NT2/D1 (cell line): ENCODE measurements at regions not wholly inside any gene's neighbourhood (a gene's known extent, or its start where the extent isn't known, plus 50 kb on each side); places are given as distances from the start of the nearest gene placed in this dataset.

Experiments
- DNase-seq: peaks from one replicate; pipeline ENCODE4 v3.0.0-alpha.2; 2011; ENCODE audit warnings: low read depth, low spot score
- H3K27me3 ChIP-seq: 2 replicates; pipeline ENCODE4 v1.6.0; 2011; ENCODE audit warnings: mild to moderate bottlenecking; ENCODE audit not compliant: insufficient read length, insufficient read depth
- H3K36me3 ChIP-seq: 2 replicates; pipeline ENCODE4 v1.6.1; 2011; ENCODE audit warnings: mild to moderate bottlenecking, low read length, mixed read lengths; ENCODE audit not compliant: insufficient read depth, insufficient read length
- H3K4me1 ChIP-seq: 2 replicates; pipeline ENCODE4 v1.5.1; 2011; ENCODE audit not compliant: insufficient read depth, insufficient read length
- H3K4me3 ChIP-seq: 2 replicates; pipeline ENCODE4 v1.5.1; 2011; ENCODE audit warnings: low read depth; ENCODE audit not compliant: insufficient read length
- H3K9ac ChIP-seq: 2 replicates; pipeline ENCODE4 v1.6.0; 2011; ENCODE audit warnings: low read depth; ENCODE audit not compliant: insufficient read length
- H3K9me3 ChIP-seq: 2 replicates; pipeline ENCODE4 v1.5.1; 2011; ENCODE audit warnings: mild to moderate bottlenecking, low read length; ENCODE audit not compliant: insufficient read depth
- SUZ12 ChIP-seq: IDR thresholded peaks from 2 replicates; pipeline ENCODE4 v1.6.1; 2011; ENCODE audit not compliant: insufficient read length, insufficient read depth; ENCODE audit errors: extremely low read depth
- YY1 ChIP-seq: IDR thresholded peaks from 2 replicates; pipeline ENCODE4 v1.6.1; 2011; ENCODE audit not compliant: insufficient read length, insufficient read depth
- ZNF274 ChIP-seq: IDR thresholded peaks from 2 replicates; pipeline ENCODE4 v1.6.1; 2011; ENCODE audit warnings: mild to moderate bottlenecking, low read depth, low read length

- no peak for DNase-seq
- no peak for TF ChIP-seq YY1
- TF ChIP-seq SUZ12, result no peak
- no peak for TF ChIP-seq ZNF274
- H3K4me1 ChIP-seq, result peaks cover 27% of the 10 kb centered on the region
- no peak overlapping the region for H3K4me3 ChIP-seq
- H3K9me3 ChIP-seq, result no peaks in the 10 kb centered on the region
- no peaks in the 10 kb centered on the region for H3K36me3 ChIP-seq
- H3K27me3 ChIP-seq, result peaks cover 40% of the 10 kb centered on the region
- no peak overlapping the region for H3K9ac ChIP-seq
Measured at GRCh38 chr19:29400917-29401711, 124.7 kb upstream of the VSTM2B start.

GRCh38 chr19:29401712-29402421 lies 123.9 kb upstream of the VSTM2B start:
- peaks cover 22% of the 10 kb centered on the region for H3K4me1 ChIP-seq
- no peak for DNase-seq
- H3K9me3 ChIP-seq, result no peaks in the 10 kb centered on the region
- H3K9ac ChIP-seq, result no peak overlapping the region
- no peak overlapping the region for H3K4me3 ChIP-seq
- TF ChIP-seq SUZ12 (no peak), ZNF274 (no peak), YY1 (no peak)
- H3K36me3 ChIP-seq, result no peaks in the 10 kb centered on the region
- H3K27me3 ChIP-seq, result peaks cover 47% of the 10 kb centered on the region

- no peak for DNase-seq
- no peak overlapping the region for H3K4me3 ChIP-seq
- no peak overlapping the region for H3K9ac ChIP-seq
- TF ChIP-seq YY1 (no peak), ZNF274 (no peak), SUZ12 (no peak)
- peaks cover 54% of the 10 kb centered on the region for H3K27me3 ChIP-seq
- no peaks in the 10 kb centered on the region for H3K36me3 ChIP-seq
- peaks cover 21% of the 10 kb centered on the region for H3K4me1 ChIP-seq
- H3K9me3 ChIP-seq, result no peaks in the 10 kb centered on the region
Measured at GRCh38 chr19:29402563-29402962, 123.2 kb upstream of the VSTM2B start.

- TF ChIP-seq ZNF274, result no peak
- TF ChIP-seq SUZ12, result no peak
- no peak for TF ChIP-seq YY1
- Histone ChIP-seq H3K9me3 (no peaks in the 10 kb centered on the region), H3K9ac (no peak overlapping the region), H3K36me3 (no peaks in the 10 kb centered on the region), H3K27me3 (peaks cover 61% of the 10 kb centered on the region), H3K4me1 (peaks cover 21% of the 10 kb centered on the region), H3K4me3 (no peak overlapping the region)
- DNase-seq, result no peak
Measured at GRCh38 chr19:29404015-29404414, 121.8 kb upstream of the VSTM2B start.

- Histone ChIP-seq H3K9ac (peak overlapping the region; percentile 39), H3K36me3 (no peaks in the 10 kb centered on the region), H3K27me3 (peaks cover 57% of the 10 kb centered on the region), H3K4me1 (peaks cover 21% of the 10 kb centered on the region), H3K9me3 (no peaks in the 10 kb centered on the region), H3K4me3 (peak overlapping the region; percentile 24)
- TF ChIP-seq ZNF274 (no peak), YY1 (no peak), SUZ12 (no peak)
- DNase-seq, result peak; percentile 11
Measured at GRCh38 chr19:29404951-29405727, 120.7 kb upstream of the VSTM2B start.

- no peaks in the 10 kb centered on the region for H3K36me3 ChIP-seq
- no peak for DNase-seq
- peak overlapping the region; percentile 39 for H3K9ac ChIP-seq
- no peaks in the 10 kb centered on the region for H3K9me3 ChIP-seq
- H3K27me3 ChIP-seq, result peaks cover 57% of the 10 kb centered on the region
- no peak overlapping the region for H3K4me3 ChIP-seq
- TF ChIP-seq ZNF274 (no peak), YY1 (no peak), SUZ12 (no peak)
- H3K4me1 ChIP-seq, result peaks cover 21% of the 10 kb centered on the region
Measured at GRCh38 chr19:29405728-29405995, 120.1 kb upstream of the VSTM2B start.
